ENCODE measurements at regions not wholly inside any gene's neighbourhood (a gene's known extent, or its start where the extent isn't known, plus 50 kb on each side); places are given as distances from the start of the nearest gene placed in this dataset.

GRCh38 chrX:44068043-44068442, 94.9 kb upstream of the NDP start:
- no peak for DNase-seq
- peaks cover 33% of the 10 kb centered on the region for H3K9me3 Mint-ChIP-seq
- H3K27ac Mint-ChIP-seq = no peak overlapping the region
- H3K4me3 Mint-ChIP-seq = no peak overlapping the region
- H3K4me1 Mint-ChIP-seq = peaks cover 6% of the 10 kb centered on the region
- TF ChIP-seq CTCF (IDR thresholded peaks at IDR 0.05) = no peak
- H3K27me3 Mint-ChIP-seq (ENCODE audit: low read depth, poor library complexity) = peaks cover 5% of the 10 kb centered on the region
- no peaks in the 10 kb centered on the region for H3K36me3 Mint-ChIP-seq (ENCODE audit: low read depth)

- peaks cover 15% of the 10 kb centered on the region for H3K4me1 Mint-ChIP-seq
- no peak for DNase-seq
- peaks cover 8% of the 10 kb centered on the region for H3K27me3 Mint-ChIP-seq (ENCODE audit: low read depth, poor library complexity)
- peaks cover 28% of the 10 kb centered on the region for H3K9me3 Mint-ChIP-seq
- H3K36me3 Mint-ChIP-seq (ENCODE audit: low read depth) = no peaks in the 10 kb centered on the region
- H3K27ac Mint-ChIP-seq = no peak overlapping the region
- H3K4me3 Mint-ChIP-seq = no peak overlapping the region
- TF ChIP-seq CTCF (IDR thresholded peaks at IDR 0.05) = no peak
Measured at GRCh38 chrX:44063606-44064005, 90.4 kb upstream of the NDP start.

DNA sequence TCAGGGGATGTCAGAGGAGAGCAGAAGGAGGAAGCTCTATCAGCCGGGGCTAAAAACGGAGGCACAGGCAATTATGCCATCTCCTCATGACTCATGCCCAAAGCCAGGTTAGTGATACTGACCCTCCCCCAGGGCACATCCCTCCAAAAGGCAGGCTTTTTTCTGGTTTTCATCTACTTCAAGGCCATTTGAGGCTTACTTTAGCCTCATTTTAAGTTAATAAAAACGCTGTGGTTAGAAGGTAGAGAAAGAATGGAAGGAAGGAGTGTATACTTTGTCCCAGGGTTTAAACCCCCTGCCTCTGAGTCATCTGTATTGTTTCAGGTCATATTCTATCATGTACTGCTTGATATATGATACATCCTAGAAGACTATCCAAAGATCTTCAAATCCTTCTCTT, 89.7 kb upstream of the NDP start:
- no peak for DNase-seq
- H3K4me3 Mint-ChIP-seq = no peak overlapping the region
- TF ChIP-seq CTCF (IDR thresholded peaks at IDR 0.05) = no peak
- H3K4me1 Mint-ChIP-seq = peaks cover 15% of the 10 kb centered on the region
- peaks cover 8% of the 10 kb centered on the region for H3K27me3 Mint-ChIP-seq (ENCODE audit: low read depth, poor library complexity)
- H3K36me3 Mint-ChIP-seq (ENCODE audit: low read depth) = no peaks in the 10 kb centered on the region
- peaks cover 34% of the 10 kb centered on the region for H3K9me3 Mint-ChIP-seq
- no peak overlapping the region for H3K27ac Mint-ChIP-seq

- Mint-ChIP-seq H3K9me3 (peaks cover 33% of the 10 kb centered on the region), H3K4me3 (no peak overlapping the region), H3K36me3 (ENCODE audit: low read depth) (no peaks in the 10 kb centered on the region), H3K27ac (no peak overlapping the region), H3K27me3 (ENCODE audit: low read depth, poor library complexity) (peaks cover 8% of the 10 kb centered on the region), H3K4me1 (peaks cover 15% of the 10 kb centered on the region)
- no peak for TF ChIP-seq CTCF (IDR thresholded peaks at IDR 0.05)
- no peak for DNase-seq
Measured at GRCh38 chrX:44061968-44062614, 88.9 kb upstream of the NDP start.

DNA sequence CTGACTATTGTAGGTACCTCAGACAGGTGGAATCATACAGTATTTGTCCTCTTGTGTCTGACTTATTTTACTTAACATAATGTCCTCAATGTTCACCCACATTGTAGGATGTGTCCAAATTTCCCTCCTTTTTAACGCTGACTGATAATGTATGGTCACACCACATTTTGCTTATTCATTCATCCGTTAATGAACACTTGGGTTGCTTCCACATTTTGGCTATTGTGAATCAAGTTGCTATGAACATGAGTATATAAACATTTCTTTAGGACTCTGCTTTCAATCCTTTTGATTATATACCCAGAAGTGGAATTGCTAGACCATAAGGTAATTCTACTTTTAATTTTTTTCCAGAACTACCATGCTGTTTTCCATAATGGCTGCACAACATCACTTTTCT, 87.0 kb upstream of the NDP start:
- Mint-ChIP-seq H3K9me3 (peaks cover 30% of the 10 kb centered on the region), H3K27me3 (ENCODE audit: low read depth, poor library complexity) (peaks cover 8% of the 10 kb centered on the region), H3K27ac (no peak overlapping the region), H3K4me3 (no peak overlapping the region), H3K4me1 (peaks cover 15% of the 10 kb centered on the region), H3K36me3 (ENCODE audit: low read depth) (no peaks in the 10 kb centered on the region)
- DNase-seq = no peak
- no peak for TF ChIP-seq CTCF (IDR thresholded peaks at IDR 0.05)

DNA sequence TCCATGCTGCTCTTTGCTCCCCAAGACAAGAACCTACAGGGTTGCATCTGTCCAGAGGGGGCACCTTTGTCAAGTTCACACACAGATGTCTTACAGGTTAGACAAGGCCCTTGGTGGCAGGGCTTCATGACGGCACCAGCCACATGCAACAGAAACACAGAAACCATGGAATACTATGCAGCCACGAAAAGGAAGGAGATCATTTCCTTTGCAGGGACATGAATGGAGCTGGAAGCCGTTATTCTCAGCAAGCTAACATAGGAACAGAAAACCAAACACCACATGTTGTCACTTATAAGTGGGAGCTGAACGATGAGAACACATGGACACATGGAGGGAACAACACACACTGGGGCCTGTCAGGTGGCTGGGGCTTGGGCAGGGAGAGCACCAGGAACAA, 85.1 kb upstream of the NDP start:
- Mint-ChIP-seq H3K27ac (no peak overlapping the region), H3K4me3 (no peak overlapping the region), H3K9me3 (peaks cover 27% of the 10 kb centered on the region), H3K27me3 (ENCODE audit: low read depth, poor library complexity) (peaks cover 9% of the 10 kb centered on the region), H3K36me3 (ENCODE audit: low read depth) (no peaks in the 10 kb centered on the region), H3K4me1 (peaks cover 15% of the 10 kb centered on the region)
- no peak for TF ChIP-seq CTCF (IDR thresholded peaks at IDR 0.05)
- DNase-seq = no peak
